Natural killer cell (primary cell): ENCODE measurements at regions not wholly inside any gene's neighbourhood (a gene's known extent, or its start where the extent isn't known, plus 50 kb on each side); places are given as distances from the start of the nearest gene placed in this dataset.
"Not testable (repeated sequence)": the region's sequence is repeated elsewhere in the genome, so short reads cannot be mapped to it uniquely, and the experiment has no call there.

Experiments
- ATAC-seq, 3 donors: fragments of 150-1000 bp in 2 of 3; fragments of 200-7000 bp in 1 of 3; cut with Tn5 transposase; 1 replicate in 1 of 3; 2 replicates in 2 of 3; pipeline ENCODE4 v1.10.0; 2021; ENCODE audit warnings: mild to moderate bottlenecking in 2 of 3, moderate library complexity in 2 of 3
- DNase-seq, 2 donors: peaks; one replicate each; pipeline versions ENCODE4 v3.0.0 to v3.0.0-alpha.2; 2013 to 2021; ENCODE audit warnings: mixed read lengths in 1 of 2
- H3K27ac ChIP-seq: one replicate; pipeline ENCODE4 v1.5.1; 2013; ENCODE audit warnings: mild to moderate bottlenecking, low read length
- H3K27me3 ChIP-seq: one replicate; pipeline ENCODE4 v1.6.1; 2013; ENCODE audit warnings: low read length; ENCODE audit not compliant: control insufficient read depth, insufficient read depth
- H3K36me3 ChIP-seq: one replicate; pipeline ENCODE4 v1.6.1; 2013; ENCODE audit warnings: low read length; ENCODE audit not compliant: control insufficient read depth, insufficient read depth
- H3K4me1 ChIP-seq: one replicate; pipeline ENCODE4 v1.6.1; 2013; ENCODE audit warnings: low read length; ENCODE audit not compliant: control insufficient read depth, insufficient read depth
- H3K4me3 ChIP-seq: one replicate; pipeline ENCODE4 v1.5.1; 2013; ENCODE audit warnings: low read length
- H3K9me3 ChIP-seq: one replicate; pipeline ENCODE4 v1.6.1; 2013; ENCODE audit warnings: low read length; ENCODE audit not compliant: control insufficient read depth, insufficient read depth
- H3K27ac Mint-ChIP-seq, 2 donors: one replicate each; pipeline ENCODE4 v1.8.0; 2022; ENCODE audit warnings: mild to moderate bottlenecking in 2 of 2, mixed read lengths in 2 of 2, moderate library complexity in 1 of 2
- H3K27me3 Mint-ChIP-seq, 2 donors: one replicate each; pipeline ENCODE4 v1.8.0; 2022; ENCODE audit warnings: low read depth in 2 of 2, mixed read lengths in 2 of 2
- H3K36me3 Mint-ChIP-seq: one replicate; pipeline ENCODE4 v1.8.0; 2022; ENCODE audit warnings: mixed read lengths
- H3K4me1 Mint-ChIP-seq, 2 donors: one replicate each; pipeline ENCODE4 v1.8.0; 2022; ENCODE audit warnings: mixed read lengths in 2 of 2
- H3K4me3 Mint-ChIP-seq: one replicate; pipeline ENCODE4 v1.8.0; 2022; ENCODE audit warnings: mild to moderate bottlenecking, moderate library complexity, mixed read lengths
- H3K9me3 Mint-ChIP-seq, 2 donors: one replicate each; pipeline ENCODE4 v1.8.0; 2022; ENCODE audit warnings: mixed read lengths in 2 of 2
- CTCF ChIP-seq: fragments of 200-600 bp; IDR thresholded peaks from one replicate; pipeline ENCODE4 v1.8.0; 2022; ENCODE audit warnings: antibody characterized with exemption
- WGBS: methylation state at CpG from one replicate; pipeline ENCODE4 v1.1.7; 2013; ENCODE audit warnings: missing lambda C conversion rate; ENCODE audit not compliant: insufficient coverage; 5-methylcytosine and 5-hydroxymethylcytosine counted together
- intact Hi-C: fragments of 100-400 bp; cut with micrococcal nuclease; formaldehyde crosslinking; loops from one replicate; pipeline ENCODE4 v1.14.2; 2022

- H3K36me3 ChIP-seq: no peaks in the 10 kb centered on the region
- H3K9me3 ChIP-seq: no peaks in the 10 kb centered on the region
- H3K36me3 Mint-ChIP-seq: no peaks in the 10 kb centered on the region
- H3K27me3 ChIP-seq: no peaks in the 10 kb centered on the region
- H3K27me3 Mint-ChIP-seq: peaks cover 3 to 25% of the 10 kb centered on the region in 2 donors
- no peak for TF ChIP-seq CTCF
- H3K4me3 Mint-ChIP-seq: no peak overlapping the region
- no peaks in the 10 kb centered on the region for H3K9me3 Mint-ChIP-seq
- no peak overlapping the region for H3K4me3 ChIP-seq
- intact Hi-C loops: no loop called here
- H3K4me1 ChIP-seq: no peaks in the 10 kb centered on the region
- DNase-seq (no peak), ATAC-seq (no peak)
- no peaks in the 10 kb centered on the region for H3K4me1 Mint-ChIP-seq
- no peak overlapping the region for H3K27ac Mint-ChIP-seq
- H3K27ac ChIP-seq: no peak overlapping the region
Measured at GRCh38 chr5:102627315-102627714, 127.8 kb upstream of the PAM start.

- H3K4me3 Mint-ChIP-seq: no peak overlapping the region
- no peak for ATAC-seq
- intact Hi-C loops: no loop called here
- H3K9me3 ChIP-seq: no peaks in the 10 kb centered on the region
- H3K36me3 Mint-ChIP-seq: no peaks in the 10 kb centered on the region
- no peak for TF ChIP-seq CTCF
- no peak overlapping the region for H3K27ac ChIP-seq
- no peaks in the 10 kb centered on the region for H3K4me1 ChIP-seq
- H3K27ac Mint-ChIP-seq: no peak overlapping the region
- peaks cover 3 to 27% of the 10 kb centered on the region in 2 donors for H3K27me3 Mint-ChIP-seq
- H3K27me3 ChIP-seq: no peaks in the 10 kb centered on the region
- 42% methylated on average over 3 of the region's 3 CpGs for WGBS
- H3K4me1 Mint-ChIP-seq: no peaks in the 10 kb centered on the region
- H3K36me3 ChIP-seq: no peaks in the 10 kb centered on the region
- no peak for DNase-seq
- H3K4me3 ChIP-seq: no peak overlapping the region
- no peaks in the 10 kb centered on the region for H3K9me3 Mint-ChIP-seq
Measured at GRCh38 chr5:102628441-102629175, 126.5 kb upstream of the PAM start.

GRCh38 chr5:102629827-102630605 lies 125.1 kb upstream of the PAM start:
- Mint-ChIP-seq H3K9me3 (no peaks in the 10 kb centered on the region), H3K36me3 (no peaks in the 10 kb centered on the region), H3K27ac (no peak overlapping the region), H3K4me3 (no peak overlapping the region), H3K27me3 (peaks cover 3 to 20% of the 10 kb centered on the region in 2 donors), H3K4me1 (no peaks in the 10 kb centered on the region)
- 66% methylated on average over 3 of the region's 4 CpGs for WGBS
- Histone ChIP-seq H3K36me3 (no peaks in the 10 kb centered on the region), H3K9me3 (no peaks in the 10 kb centered on the region), H3K4me1 (no peaks in the 10 kb centered on the region), H3K4me3 (no peak overlapping the region), H3K27me3 (no peaks in the 10 kb centered on the region), H3K27ac (no peak overlapping the region)
- no peak for DNase-seq
- no peak for ATAC-seq
- no peak for TF ChIP-seq CTCF
- intact Hi-C loops: no loop called here

GRCh38 chr5:102635399-102635798 lies 119.7 kb upstream of the PAM start:
- ATAC-seq, H3K4me1 Mint-ChIP-seq: not testable (repeated sequence)

More at GRCh38 chr5:102635399-102635798, 119.7 kb upstream of the PAM start:
- H3K27me3 Mint-ChIP-seq, DNase-seq, H3K9me3 Mint-ChIP-seq, H3K36me3 Mint-ChIP-seq, H3K4me3 ChIP-seq, H3K36me3 ChIP-seq, H3K27ac Mint-ChIP-seq, H3K9me3 ChIP-seq, H3K27me3 ChIP-seq, H3K4me3 Mint-ChIP-seq, H3K4me1 ChIP-seq, intact Hi-C loops, H3K27ac ChIP-seq: not testable (repeated sequence)
- WGBS: 100% methylated on average over 1 of the region's 1 CpG
